ENCODE measurements at regions not wholly inside any gene's neighbourhood (a gene's known extent, or its start where the extent isn't known, plus 50 kb on each side); places are given as distances from the start of the nearest gene placed in this dataset.

DNA sequence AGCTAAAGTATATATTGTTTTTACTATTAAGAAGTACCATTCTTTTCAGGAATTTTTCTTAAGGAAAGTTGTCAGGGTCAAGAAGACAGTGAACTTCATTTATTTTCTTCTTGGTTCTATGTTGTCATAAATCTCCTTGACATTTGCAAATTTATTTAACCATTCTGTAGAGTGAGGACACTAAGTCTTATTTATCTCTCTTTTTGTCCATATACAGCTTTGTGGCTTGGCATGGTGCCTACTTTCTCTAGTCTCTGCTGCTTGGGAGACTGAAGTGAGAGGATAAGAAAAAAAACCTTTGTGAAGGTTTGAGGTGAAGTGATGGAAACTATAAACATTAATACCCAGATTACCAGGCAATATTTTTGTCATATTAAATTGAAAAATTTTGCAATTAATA lies 1389.4 kb downstream of the SUCLG1 start:
- Histone ChIP-seq H3K9me3 (ENCODE audit: control insufficient read depth in 2 of 2, low read length in 2 of 2) (no peaks in the 10 kb centered on the region), H3K36me3 (ENCODE audit: control insufficient read depth in 2 of 2, insufficient read depth in 2 of 2, low read length in 2 of 2) (no peaks in the 10 kb centered on the region), H3K9ac (ENCODE audit: low read length in 2 of 2) (no peak overlapping the region), H3K27ac (ENCODE audit: low read length) (no peak overlapping the region), H3K4me3 (ENCODE audit: low read length in 2 of 2) (no peak overlapping the region), H3K4me1 (ENCODE audit: control insufficient read depth, insufficient read depth, low read length) (no peaks in the 10 kb centered on the region), H3K27me3 (ENCODE audit: control insufficient read depth in 1 of 2, insufficient read depth in 2 of 2, low read length in 2 of 2) (no peaks in the 10 kb centered on the region)

DNA sequence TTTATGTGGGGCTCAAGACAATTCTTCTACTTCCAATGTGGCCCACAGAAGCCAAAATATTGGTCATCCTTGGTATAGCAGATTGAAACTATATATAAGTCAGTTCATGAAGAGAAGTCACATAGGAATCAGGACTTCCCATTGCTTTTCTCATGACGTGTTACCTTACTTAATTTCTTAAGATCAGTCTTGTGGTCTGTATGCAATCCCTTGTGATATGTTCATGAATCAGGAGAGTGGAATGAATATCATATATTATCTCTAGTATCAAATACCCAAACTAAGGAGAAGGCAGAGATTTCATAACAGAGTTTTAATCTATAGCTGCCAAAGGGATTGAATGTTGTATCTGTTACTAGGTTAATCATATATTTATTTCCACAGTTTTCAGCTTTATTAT lies 1390.4 kb downstream of the SUCLG1 start:
- Histone ChIP-seq H3K9ac (ENCODE audit: low read length in 2 of 2) (no peak overlapping the region), H3K36me3 (ENCODE audit: control insufficient read depth in 2 of 2, insufficient read depth in 2 of 2, low read length in 2 of 2) (no peaks in the 10 kb centered on the region), H3K4me3 (ENCODE audit: low read length in 2 of 2) (no peak overlapping the region), H3K9me3 (ENCODE audit: control insufficient read depth in 2 of 2, low read length in 2 of 2) (no peaks in the 10 kb centered on the region), H3K4me1 (ENCODE audit: control insufficient read depth, insufficient read depth, low read length) (no peaks in the 10 kb centered on the region), H3K27me3 (ENCODE audit: control insufficient read depth in 1 of 2, insufficient read depth in 2 of 2, low read length in 2 of 2) (no peaks in the 10 kb centered on the region), H3K27ac (ENCODE audit: low read length) (no peak overlapping the region)

DNA sequence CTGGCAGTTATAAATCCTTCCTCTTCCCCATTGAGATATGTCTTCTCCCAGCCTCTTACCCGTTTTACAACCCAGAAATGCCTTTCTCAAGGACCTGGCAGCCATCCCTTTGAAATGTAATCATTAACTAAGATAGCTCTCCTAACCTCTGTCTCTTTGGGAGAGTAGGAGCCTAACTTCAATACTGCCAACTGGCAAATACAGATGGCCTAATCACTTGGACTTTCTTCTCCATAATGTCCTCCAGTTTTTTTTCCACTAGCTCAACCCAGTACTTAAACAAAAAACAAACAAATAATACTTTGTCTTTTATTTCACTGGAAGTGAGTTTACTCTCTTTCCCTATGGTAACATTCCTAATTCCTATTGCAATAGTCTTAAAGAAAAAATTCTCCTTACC lies 1391.1 kb downstream of the SUCLG1 start:
- Histone ChIP-seq H3K4me3 (ENCODE audit: low read length in 2 of 2) (no peak overlapping the region), H3K9ac (ENCODE audit: low read length in 2 of 2) (no peak overlapping the region), H3K36me3 (ENCODE audit: control insufficient read depth in 2 of 2, insufficient read depth in 2 of 2, low read length in 2 of 2) (no peaks in the 10 kb centered on the region), H3K4me1 (ENCODE audit: control insufficient read depth, insufficient read depth, low read length) (no peaks in the 10 kb centered on the region), H3K27me3 (ENCODE audit: control insufficient read depth in 1 of 2, insufficient read depth in 2 of 2, low read length in 2 of 2) (no peaks in the 10 kb centered on the region), H3K9me3 (ENCODE audit: control insufficient read depth in 2 of 2, low read length in 2 of 2) (no peaks in the 10 kb centered on the region), H3K27ac (ENCODE audit: low read length) (no peak overlapping the region)

DNA sequence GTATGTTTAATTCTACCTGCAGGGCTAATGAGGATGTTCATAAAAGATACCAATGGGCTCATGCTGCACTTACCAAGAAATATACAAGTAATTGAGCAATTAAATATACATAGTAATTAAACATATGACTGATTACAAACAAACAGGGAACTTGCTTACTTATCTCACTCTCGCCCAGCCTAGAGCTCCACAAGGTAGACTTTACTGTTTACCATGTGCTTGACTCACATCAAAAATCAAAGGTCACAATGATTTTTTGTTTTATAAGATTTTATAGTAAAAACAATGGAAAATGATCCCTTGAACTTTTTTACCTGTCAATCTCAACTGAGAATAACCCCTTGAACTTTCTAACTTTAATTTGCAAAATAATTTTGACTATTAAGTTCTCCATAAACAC lies 1395.1 kb downstream of the SUCLG1 start:
- Histone ChIP-seq H3K9ac (ENCODE audit: low read length in 2 of 2) (no peak overlapping the region), H3K27ac (ENCODE audit: low read length) (no peak overlapping the region), H3K4me1 (ENCODE audit: control insufficient read depth, insufficient read depth, low read length) (no peaks in the 10 kb centered on the region), H3K9me3 (ENCODE audit: control insufficient read depth in 2 of 2, low read length in 2 of 2) (no peaks in the 10 kb centered on the region), H3K4me3 (ENCODE audit: low read length in 2 of 2) (no peak overlapping the region), H3K36me3 (ENCODE audit: control insufficient read depth in 2 of 2, insufficient read depth in 2 of 2, low read length in 2 of 2) (no peaks in the 10 kb centered on the region), H3K27me3 (ENCODE audit: control insufficient read depth in 1 of 2, insufficient read depth in 2 of 2, low read length in 2 of 2) (no peaks in the 10 kb centered on the region)

DNA sequence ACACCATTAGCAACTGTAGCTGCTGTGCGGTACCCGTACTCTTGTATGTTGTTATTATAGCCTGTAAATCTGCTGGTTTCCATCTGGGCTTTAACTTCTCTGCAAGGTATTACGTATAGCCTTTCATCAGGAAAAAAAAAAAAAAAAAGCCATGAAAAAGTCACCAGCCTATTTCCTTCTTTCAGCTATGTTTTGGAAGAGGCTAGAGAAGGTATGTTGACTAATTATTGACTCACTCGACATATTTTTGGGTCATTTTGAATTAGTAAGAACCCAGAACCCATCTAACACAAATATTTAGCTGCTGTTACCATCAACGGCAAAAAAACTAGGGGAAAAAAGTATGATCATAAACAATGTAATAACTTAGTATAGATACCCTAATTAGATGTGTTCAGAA lies 1395.6 kb downstream of the SUCLG1 start:
- Histone ChIP-seq H3K9me3 (ENCODE audit: control insufficient read depth in 2 of 2, low read length in 2 of 2) (no peaks in the 10 kb centered on the region), H3K27me3 (ENCODE audit: control insufficient read depth in 1 of 2, insufficient read depth in 2 of 2, low read length in 2 of 2) (no peaks in the 10 kb centered on the region), H3K4me3 (ENCODE audit: low read length in 2 of 2) (no peak overlapping the region), H3K9ac (ENCODE audit: low read length in 2 of 2) (no peak overlapping the region), H3K27ac (ENCODE audit: low read length) (no peak overlapping the region), H3K36me3 (ENCODE audit: control insufficient read depth in 2 of 2, insufficient read depth in 2 of 2, low read length in 2 of 2) (no peaks in the 10 kb centered on the region), H3K4me1 (ENCODE audit: control insufficient read depth, insufficient read depth, low read length) (no peaks in the 10 kb centered on the region)

DNA sequence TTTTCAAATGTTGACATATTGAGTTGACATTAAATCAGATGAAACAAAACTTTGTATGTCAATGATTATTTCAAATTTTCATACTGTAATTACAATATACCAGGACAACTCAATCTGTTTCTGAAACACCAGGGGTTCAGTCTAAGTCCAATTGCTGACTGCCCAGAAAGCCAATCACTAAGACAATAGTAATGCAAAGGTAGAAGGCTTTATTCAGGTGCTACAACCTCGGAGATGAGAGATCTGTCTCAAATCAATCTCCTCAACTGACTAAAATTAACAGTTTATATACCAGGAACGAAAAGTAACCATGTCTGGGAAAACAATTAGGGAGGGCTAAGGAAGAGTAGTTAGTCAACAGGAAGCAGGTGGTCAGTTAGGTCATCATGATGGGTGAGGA lies 1400.4 kb downstream of the SUCLG1 start:
- no peaks in the 10 kb centered on the region for H3K36me3 ChIP-seq (ENCODE audit: control insufficient read depth in 2 of 2, insufficient read depth in 2 of 2, low read length in 2 of 2)
- no peaks in the 10 kb centered on the region for H3K27me3 ChIP-seq (ENCODE audit: control insufficient read depth in 1 of 2, insufficient read depth in 2 of 2, low read length in 2 of 2)
- H3K9ac ChIP-seq (ENCODE audit: low read length in 2 of 2), result no peak overlapping the region
- no peaks in the 10 kb centered on the region for H3K4me1 ChIP-seq (ENCODE audit: control insufficient read depth, insufficient read depth, low read length)
- no peak overlapping the region for H3K27ac ChIP-seq (ENCODE audit: low read length)
- no peak overlapping the region for H3K4me3 ChIP-seq (ENCODE audit: low read length in 2 of 2)
- H3K9me3 ChIP-seq (ENCODE audit: control insufficient read depth in 2 of 2, low read length in 2 of 2), result no peaks in the 10 kb centered on the region

DNA sequence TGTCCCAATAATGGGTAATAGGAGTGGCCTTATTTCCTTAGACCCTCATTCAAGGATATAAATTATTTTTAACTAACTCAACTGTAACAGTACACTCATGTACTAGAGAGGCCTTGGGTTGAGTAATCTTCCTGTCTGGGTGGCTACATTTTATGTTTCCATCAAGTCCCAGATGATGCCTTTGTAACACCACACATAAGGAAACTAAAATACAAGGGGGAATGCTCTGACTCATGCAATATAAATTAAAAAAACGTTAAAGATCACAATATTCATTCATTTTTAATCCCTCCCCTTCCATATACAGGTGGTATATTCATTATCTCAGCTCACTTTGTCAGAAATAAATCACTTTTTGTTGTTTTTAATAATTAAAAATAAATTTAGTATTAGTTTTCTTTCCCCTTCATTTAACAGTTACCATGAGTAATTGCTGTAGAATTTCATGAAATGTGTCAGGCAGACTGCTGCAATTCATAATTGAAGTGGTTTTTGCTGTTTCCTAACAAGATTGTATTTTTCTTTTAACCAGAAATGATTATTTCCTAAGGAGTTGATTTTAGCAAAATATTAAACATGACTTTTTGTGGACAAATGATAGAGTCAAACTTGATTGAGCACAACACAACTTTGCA lies 1403.6 kb downstream of the SUCLG1 start:
- Histone ChIP-seq H3K27ac (ENCODE audit: low read length) (no peak overlapping the region), H3K9ac (ENCODE audit: low read length in 2 of 2) (no peak overlapping the region), H3K4me3 (ENCODE audit: low read length in 2 of 2) (no peak overlapping the region), H3K4me1 (ENCODE audit: control insufficient read depth, insufficient read depth, low read length) (no peaks in the 10 kb centered on the region), H3K36me3 (ENCODE audit: control insufficient read depth in 2 of 2, insufficient read depth in 2 of 2, low read length in 2 of 2) (no peaks in the 10 kb centered on the region), H3K27me3 (ENCODE audit: control insufficient read depth in 1 of 2, insufficient read depth in 2 of 2, low read length in 2 of 2) (no peaks in the 10 kb centered on the region), H3K9me3 (ENCODE audit: control insufficient read depth in 2 of 2, low read length in 2 of 2) (no peaks in the 10 kb centered on the region)

DNA sequence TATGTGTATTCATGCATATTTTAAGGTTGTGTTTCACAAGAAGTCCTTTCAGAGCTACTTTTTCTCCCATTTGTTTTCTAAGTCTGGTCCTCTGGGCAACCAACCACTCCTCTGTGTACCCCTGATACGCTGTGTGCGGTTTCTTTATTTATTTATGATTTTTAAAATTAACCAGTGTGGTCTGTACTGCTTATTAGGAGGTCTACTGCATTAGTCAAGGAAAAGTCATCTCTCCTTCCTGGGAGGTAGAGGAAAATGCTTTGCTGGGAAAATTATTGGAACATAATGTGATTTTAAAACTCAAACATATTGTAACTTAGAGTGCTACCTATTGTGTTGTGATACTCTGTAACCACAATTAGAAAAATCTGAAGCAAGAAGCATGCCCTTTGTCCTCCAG lies 1404.3 kb downstream of the SUCLG1 start:
- Histone ChIP-seq H3K27ac (ENCODE audit: low read length) (no peak overlapping the region), H3K4me1 (ENCODE audit: control insufficient read depth, insufficient read depth, low read length) (no peaks in the 10 kb centered on the region), H3K9me3 (ENCODE audit: control insufficient read depth in 2 of 2, low read length in 2 of 2) (no peaks in the 10 kb centered on the region)

DNA sequence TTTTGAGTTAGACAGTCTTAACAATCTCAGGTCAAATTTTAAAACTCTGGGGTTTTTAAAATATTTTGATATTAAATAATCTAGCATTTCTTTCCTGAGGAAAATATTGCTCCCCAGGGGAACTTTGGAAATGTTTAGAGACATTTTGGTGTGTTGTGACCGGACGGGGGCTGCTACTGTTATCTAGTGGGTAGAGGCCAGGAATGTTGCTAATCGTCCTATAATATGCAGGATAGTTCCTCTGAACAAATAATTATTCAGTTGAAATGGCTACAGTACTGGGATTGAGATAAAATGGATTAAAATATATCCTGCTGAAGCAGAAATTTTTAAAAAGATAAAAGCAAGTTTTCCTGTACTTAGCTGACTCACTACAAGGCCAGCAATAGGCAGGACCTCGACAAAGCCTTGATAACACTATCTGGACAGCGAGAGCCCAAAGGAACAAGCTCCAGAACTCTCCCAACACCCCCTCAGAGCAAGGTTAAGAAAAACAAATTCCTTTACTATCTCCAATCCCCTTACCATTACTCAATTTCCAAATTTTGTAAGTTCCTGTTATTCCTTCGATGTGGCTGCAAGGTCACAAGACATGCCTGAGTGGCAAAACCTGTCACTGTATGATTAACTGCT lies 1407.4 kb downstream of the SUCLG1 start:
- H3K9ac ChIP-seq (ENCODE audit: low read length in 2 of 2), result no peak overlapping the region
- H3K4me1 ChIP-seq (ENCODE audit: control insufficient read depth, insufficient read depth, low read length), result no peaks in the 10 kb centered on the region
- H3K27ac ChIP-seq (ENCODE audit: low read length), result no peak overlapping the region
- H3K4me3 ChIP-seq (ENCODE audit: low read length in 2 of 2), result no peak overlapping the region
- H3K9me3 ChIP-seq (ENCODE audit: control insufficient read depth in 2 of 2, low read length in 2 of 2), result no peaks in the 10 kb centered on the region
- no peaks in the 10 kb centered on the region for H3K36me3 ChIP-seq (ENCODE audit: control insufficient read depth in 2 of 2, insufficient read depth in 2 of 2, low read length in 2 of 2)
- H3K27me3 ChIP-seq (ENCODE audit: control insufficient read depth in 1 of 2, insufficient read depth in 2 of 2, low read length in 2 of 2), result no peaks in the 10 kb centered on the region

More for the DNA sequence above, 1404.3 kb downstream of the SUCLG1 start:
- H3K4me3 ChIP-seq (ENCODE audit: low read length in 2 of 2), result no peak overlapping the region
- H3K36me3 ChIP-seq (ENCODE audit: control insufficient read depth in 2 of 2, insufficient read depth in 2 of 2, low read length in 2 of 2), result no peaks in the 10 kb centered on the region
- no peaks in the 10 kb centered on the region for H3K27me3 ChIP-seq (ENCODE audit: control insufficient read depth in 1 of 2, insufficient read depth in 2 of 2, low read length in 2 of 2)
- H3K9ac ChIP-seq (ENCODE audit: low read length in 2 of 2), result no peak overlapping the region

DNA sequence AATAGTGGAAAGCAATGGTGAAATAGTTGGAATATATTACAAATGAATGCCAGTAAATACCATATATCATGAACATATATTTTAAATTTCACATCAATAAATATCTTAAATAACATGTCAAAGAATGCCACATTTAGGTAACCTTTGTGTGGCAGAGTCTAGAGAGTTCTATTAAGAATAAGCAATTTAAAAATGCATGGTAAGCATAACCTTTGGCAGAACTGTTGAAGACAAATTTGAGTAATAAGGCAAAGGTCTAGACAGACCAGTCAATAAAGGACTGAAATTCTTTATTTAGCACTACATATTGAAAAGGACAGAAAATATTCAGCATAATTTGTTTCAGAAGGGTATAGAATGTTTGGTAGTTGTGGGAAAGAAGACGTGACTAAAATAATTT lies 1417.0 kb downstream of the SUCLG1 start:
- Histone ChIP-seq H3K4me3 (ENCODE audit: low read length in 2 of 2) (no peak overlapping the region), H3K36me3 (ENCODE audit: control insufficient read depth in 2 of 2, insufficient read depth in 2 of 2, low read length in 2 of 2) (no peaks in the 10 kb centered on the region), H3K4me1 (ENCODE audit: control insufficient read depth, insufficient read depth, low read length) (no peaks in the 10 kb centered on the region), H3K9ac (ENCODE audit: low read length in 2 of 2) (no peak overlapping the region), H3K27me3 (ENCODE audit: control insufficient read depth in 1 of 2, insufficient read depth in 2 of 2, low read length in 2 of 2) (no peaks in the 10 kb centered on the region), H3K27ac (ENCODE audit: low read length) (no peak overlapping the region), H3K9me3 (ENCODE audit: control insufficient read depth in 2 of 2, low read length in 2 of 2) (no peaks in the 10 kb centered on the region)

DNA sequence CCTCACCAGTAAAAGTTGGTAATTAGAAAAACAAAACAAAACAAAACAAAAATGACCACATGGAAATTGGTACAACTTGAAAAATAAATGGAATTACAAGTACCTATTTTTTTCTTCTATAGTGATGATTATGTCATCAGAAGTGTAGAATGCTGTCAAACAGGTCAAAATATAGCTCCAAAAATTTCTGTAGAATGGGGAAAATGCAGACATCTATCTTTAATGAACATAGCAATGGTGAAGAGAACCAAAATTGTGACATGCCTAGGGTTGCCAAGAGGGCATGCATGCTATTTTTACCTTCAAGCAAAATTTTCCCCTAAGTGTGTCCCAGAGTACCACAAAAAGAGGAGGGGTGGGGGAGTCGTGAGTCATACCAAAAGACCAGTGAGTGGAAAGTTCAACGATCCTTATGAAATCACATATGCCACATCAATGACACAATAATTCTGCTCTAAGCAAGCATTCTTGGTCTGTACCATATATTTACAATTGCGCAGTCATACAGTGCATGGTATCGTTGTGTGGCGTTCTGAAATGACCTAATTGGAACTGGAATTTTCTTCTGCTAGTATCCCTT lies 1436.4 kb downstream of the SUCLG1 start:
- H3K36me3 ChIP-seq (ENCODE audit: control insufficient read depth in 2 of 2, insufficient read depth in 2 of 2, low read length in 2 of 2), result no peaks in the 10 kb centered on the region
- H3K27me3 ChIP-seq (ENCODE audit: control insufficient read depth in 1 of 2, insufficient read depth in 2 of 2, low read length in 2 of 2), result no peaks in the 10 kb centered on the region
- H3K4me3 ChIP-seq (ENCODE audit: low read length in 2 of 2), result no peak overlapping the region
- no peak overlapping the region for H3K9ac ChIP-seq (ENCODE audit: low read length in 2 of 2)
- no peaks in the 10 kb centered on the region for H3K9me3 ChIP-seq (ENCODE audit: control insufficient read depth in 2 of 2, low read length in 2 of 2)
- no peak overlapping the region for H3K27ac ChIP-seq (ENCODE audit: low read length)
- no peaks in the 10 kb centered on the region for H3K4me1 ChIP-seq (ENCODE audit: control insufficient read depth, insufficient read depth, low read length)

Measured in stomach smooth muscle (tissue), 2 donors.